ENCODE measurements at regions not wholly inside any gene's neighbourhood (a gene's known extent, or its start where the extent isn't known, plus 50 kb on each side); places are given as distances from the start of the nearest gene placed in this dataset.

DNA sequence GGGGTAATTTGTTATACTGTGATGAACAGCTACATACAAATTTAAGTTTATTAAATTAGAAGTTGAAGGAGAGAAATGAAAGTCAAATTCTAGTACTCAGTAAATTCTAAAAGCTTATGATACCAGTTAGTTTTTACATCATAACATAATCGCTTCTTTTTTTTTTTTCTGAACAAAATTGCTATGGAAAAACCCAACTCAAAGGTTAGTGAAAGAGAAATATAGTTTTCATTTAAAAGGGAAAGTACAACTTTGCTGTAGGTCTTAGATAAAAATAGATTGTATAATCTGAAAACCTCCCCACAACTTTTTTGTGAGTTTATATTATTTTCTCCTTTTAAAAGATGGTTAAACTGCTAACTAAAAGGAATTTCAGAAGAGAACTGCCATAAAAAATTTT lies 53.7 kb upstream of the LRRK2 start:
- dilution Hi-C loops (cut with HindIII; ENCODE audit: low sequenced_read_pairs, unreplicated experiment) (no loop called here), intact Hi-C loops (cut with micrococcal nuclease) (no loop called here), in situ Hi-C loops (cut with MboI; ENCODE audit: low sequenced_read_pairs) (no loop called here)
- Histone ChIP-seq H3K23ac (ENCODE audit: low read depth, low read length) (no peak overlapping the region), H3K27ac (ENCODE audit: insufficient read depth, low read length) (no peak overlapping the region), H3K4me3 (ENCODE audit: insufficient read depth, low read depth, low read length) (no peak overlapping the region), H3K9me1 (ENCODE audit: insufficient read depth, low read length) (no peaks in the 10 kb centered on the region), H2AFZ (replicated peaks; ENCODE audit: low read length, poor library complexity) (no peak overlapping the region), H3K79me1 (ENCODE audit: low read depth in 1 of 2, low read length in 2 of 2) (no peaks in the 10 kb centered on the region), H3K4ac (ENCODE audit: low read depth, low read length) (no peak overlapping the region), H4K5ac (ENCODE audit: low read depth, low read length) (no peak overlapping the region), H2BK20ac (ENCODE audit: low read depth, low read length) (no peak overlapping the region), H4K20me1 (ENCODE audit: insufficient read depth, low read length) (no peaks in the 10 kb centered on the region), H3K36me3 (ENCODE audit: control insufficient read depth, insufficient read depth, low read length) (no peaks in the 10 kb centered on the region), H2BK120ac (ENCODE audit: low read depth, low read length) (no peak overlapping the region), H3K4me1 (ENCODE audit: control insufficient read depth, insufficient read depth, low read length) (no peaks in the 10 kb centered on the region), H3K14ac (replicated peaks; ENCODE audit: low read depth, low read length) (no peak overlapping the region), H3K56ac (ENCODE audit: extremely low read depth, insufficient read depth, low read length) (no peak overlapping the region), H3K4me2 (ENCODE audit: low read depth, low read length) (no peak overlapping the region), H4K8ac (ENCODE audit: low read depth in 2 of 2, low read length in 2 of 2) (no peak overlapping the region), H2AK9ac (replicated peaks; ENCODE audit: low read depth, low read length, poor library complexity) (no peak overlapping the region), H4K91ac (ENCODE audit: insufficient read depth, low read depth, low read length) (no peak overlapping the region), H2AK5ac (ENCODE audit: low read depth, low read length) (no peak overlapping the region), H3K9me3 (ENCODE audit: control insufficient read depth, insufficient read depth, low read length) (no peaks in the 10 kb centered on the region), H3K9ac (ENCODE audit: low read depth, low read length) (no peak overlapping the region), H3K18ac (ENCODE audit: low read depth, low read length) (no peak overlapping the region), H3K27me3 (ENCODE audit: control insufficient read depth, insufficient read depth, low read length) (no peaks in the 10 kb centered on the region), H2BK15ac (ENCODE audit: low read depth, low read length) (no peak overlapping the region), H2BK5ac (ENCODE audit: low read depth, low read length, poor library complexity, severe bottlenecking) (no peak overlapping the region)
- TF ChIP-seq, protein P1, sequence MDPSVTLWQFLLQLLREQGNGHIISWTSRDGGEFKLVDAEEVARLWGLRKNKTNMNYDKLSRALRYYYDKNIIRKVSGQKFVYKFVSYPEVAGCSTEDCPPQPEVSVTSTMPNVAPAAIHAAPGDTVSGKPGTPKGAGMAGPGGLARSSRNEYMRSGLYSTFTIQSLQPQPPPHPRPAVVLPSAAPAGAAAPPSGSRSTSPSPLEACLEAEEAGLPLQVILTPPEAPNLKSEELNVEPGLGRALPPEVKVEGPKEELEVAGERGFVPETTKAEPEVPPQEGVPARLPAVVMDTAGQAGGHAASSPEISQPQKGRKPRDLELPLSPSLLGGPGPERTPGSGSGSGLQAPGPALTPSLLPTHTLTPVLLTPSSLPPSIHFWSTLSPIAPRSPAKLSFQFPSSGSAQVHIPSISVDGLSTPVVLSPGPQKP (IDR thresholded peaks at IDR 0.05; ENCODE audit: borderline replicate concordance, low read depth, low read length): no peak
- no peak for TF ChIP-seq CEBPB (IDR thresholded peaks at IDR 0.05; ENCODE audit: low read depth, low read length)
- no peak for TF ChIP-seq RFX5 (IDR thresholded peaks at IDR 0.05; ENCODE audit: low read depth, low read length)
- no peak for TF ChIP-seq MAFK (IDR thresholded peaks at IDR 0.05; ENCODE audit: low read depth, low read length)
- no peak for TF ChIP-seq MXI1 (IDR thresholded peaks at IDR 0.05; ENCODE audit: borderline replicate concordance, low read depth, low read length)
- TF ChIP-seq CTCF (conservative IDR thresholded peaks at IDR 0.05; ENCODE audit: low read depth, low read length): no peak
- no peak for TF ChIP-seq RCOR1 (IDR thresholded peaks at IDR 0.05; ENCODE audit: insufficient replicate concordance, low read length)
- no peak for TF ChIP-seq CHD1 (IDR thresholded peaks at IDR 0.05; ENCODE audit: low read depth, low read length)
- TF ChIP-seq FOS (IDR thresholded peaks at IDR 0.05; ENCODE audit: low read depth, low read length): no peak
- DNase-seq (no peak), ATAC-seq (ENCODE audit: low read depth) (no peak)
- CTCF ChIA-PET: no interaction called here
- POLR2A ChIA-PET (ENCODE audit: unreplicated experiment): no interaction called here
- WGBS, 2 experiments (ENCODE audit: extremely low coverage in 2 of 2, insufficient read length in 1 of 2): no CpG with 5 or more reads among the region's 1 CpG
- BruUV-seq (replicated peaks): no TSS peak

All from IMR-90 (cell line).